ENCODE measurements at regions not wholly inside any gene's neighbourhood (a gene's known extent, or its start where the extent isn't known, plus 50 kb on each side); places are given as distances from the start of the nearest gene placed in this dataset.

DNA sequence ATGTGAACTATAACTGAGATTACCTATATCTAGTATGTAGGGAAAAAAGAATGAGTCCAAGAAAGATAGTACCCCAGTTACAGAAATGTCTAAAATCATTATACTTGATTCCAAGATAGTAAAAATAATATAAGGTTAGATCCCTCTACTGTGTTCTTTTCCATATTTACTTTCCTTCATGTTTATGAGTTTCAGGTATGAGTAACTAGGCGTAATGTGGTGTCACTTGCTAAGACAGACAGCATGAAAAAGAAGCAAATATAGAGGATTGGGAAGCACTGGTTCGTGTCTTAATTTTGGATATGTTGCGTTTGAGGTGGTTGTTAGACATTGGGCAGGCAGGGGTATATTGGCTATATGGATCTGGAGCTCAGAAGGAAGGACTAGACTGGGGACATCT is 168.1 kb upstream of the PFN2 start:
- intact Hi-C loops (cut with micrococcal nuclease), result no loop called here
- peaks cover 12% of the 10 kb centered on the region for H3K27me3 Mint-ChIP-seq (ENCODE audit: insufficient read depth, unreplicated experiment)
- no peak for DNase-seq (ENCODE audit: unreplicated experiment)
- CTCF ChIA-PET, result interaction anchor here (0.8 to 1.4 kb wide), 3 partner anchors 9 to 47 kb away, joined by 3 to 4 read pairs (median 3); no protein-coding TSS in a partner anchor
- H3K4me3 Mint-ChIP-seq (ENCODE audit: unreplicated experiment), result no peak overlapping the region
- no peak overlapping the region for H3K27ac Mint-ChIP-seq (ENCODE audit: low read depth, unreplicated experiment)
- H3K4me1 Mint-ChIP-seq (ENCODE audit: insufficient read depth, unreplicated experiment), result no peaks in the 10 kb centered on the region
- TF ChIP-seq, protein P1, sequence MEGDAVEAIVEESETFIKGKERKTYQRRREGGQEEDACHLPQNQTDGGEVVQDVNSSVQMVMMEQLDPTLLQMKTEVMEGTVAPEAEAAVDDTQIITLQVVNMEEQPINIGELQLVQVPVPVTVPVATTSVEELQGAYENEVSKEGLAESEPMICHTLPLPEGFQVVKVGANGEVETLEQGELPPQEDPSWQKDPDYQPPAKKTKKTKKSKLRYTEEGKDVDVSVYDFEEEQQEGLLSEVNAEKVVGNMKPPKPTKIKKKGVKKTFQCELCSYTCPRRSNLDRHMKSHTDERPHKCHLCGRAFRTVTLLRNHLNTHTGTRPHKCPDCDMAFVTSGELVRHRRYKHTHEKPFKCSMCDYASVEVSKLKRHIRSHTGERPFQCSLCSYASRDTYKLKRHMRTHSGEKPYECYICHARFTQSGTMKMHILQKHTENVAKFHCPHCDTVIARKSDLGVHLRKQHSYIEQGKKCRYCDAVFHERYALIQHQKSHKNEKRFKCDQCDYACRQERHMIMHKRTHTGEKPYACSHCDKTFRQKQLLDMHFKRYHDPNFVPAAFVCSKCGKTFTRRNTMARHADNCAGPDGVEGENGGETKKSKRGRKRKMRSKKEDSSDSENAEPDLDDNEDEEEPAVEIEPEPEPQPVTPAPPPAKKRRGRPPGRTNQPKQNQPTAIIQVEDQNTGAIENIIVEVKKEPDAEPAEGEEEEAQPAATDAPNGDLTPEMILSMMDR (IDR thresholded peaks at IDR 0.05; ENCODE audit: unreplicated experiment), result no peak
- H3K36me3 Mint-ChIP-seq (ENCODE audit: insufficient read depth, unreplicated experiment), result no peaks in the 10 kb centered on the region
- no TSS peak for BruUV-seq (replicated peaks)
- POLR2A ChIA-PET, result no interaction called here
- H3K9me3 Mint-ChIP-seq (ENCODE audit: unreplicated experiment), result no peaks in the 10 kb centered on the region

DNA sequence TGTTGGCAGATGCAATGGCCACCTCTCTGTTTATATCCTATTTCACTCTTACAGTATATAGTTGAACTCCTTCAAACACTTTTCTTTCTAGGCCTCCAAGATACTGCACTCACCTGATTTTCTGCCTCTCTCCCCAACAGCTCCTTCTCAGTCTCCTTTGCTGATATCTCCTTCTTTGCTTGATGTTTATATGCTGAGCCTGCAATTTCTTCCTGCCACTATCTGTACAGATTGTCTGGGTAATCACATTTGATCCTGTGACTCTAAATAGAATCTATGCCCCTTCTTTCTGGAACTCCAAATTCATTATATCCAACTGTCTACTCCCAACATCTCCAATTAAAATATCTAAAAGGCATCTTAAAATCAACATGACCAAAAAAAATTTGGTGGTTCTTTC is 165.5 kb upstream of the PFN2 start:
- Mint-ChIP-seq H3K36me3 (ENCODE audit: insufficient read depth, unreplicated experiment) (no peaks in the 10 kb centered on the region), H3K4me3 (ENCODE audit: unreplicated experiment) (no peak overlapping the region), H3K27ac (ENCODE audit: low read depth, unreplicated experiment) (no peak overlapping the region), H3K4me1 (ENCODE audit: insufficient read depth, unreplicated experiment) (no peaks in the 10 kb centered on the region), H3K9me3 (ENCODE audit: unreplicated experiment) (no peaks in the 10 kb centered on the region), H3K27me3 (ENCODE audit: insufficient read depth, unreplicated experiment) (peaks cover 12% of the 10 kb centered on the region)
- TF ChIP-seq, protein P1 (IDR thresholded peaks at IDR 0.05; ENCODE audit: unreplicated experiment), result no peak
- DNase-seq (ENCODE audit: unreplicated experiment), result no peak
- ChIA-PET CTCF (no interaction called here), POLR2A (no interaction called here)
- intact Hi-C loops (cut with micrococcal nuclease), result no loop called here
- BruUV-seq (replicated peaks), result no TSS peak

DNA sequence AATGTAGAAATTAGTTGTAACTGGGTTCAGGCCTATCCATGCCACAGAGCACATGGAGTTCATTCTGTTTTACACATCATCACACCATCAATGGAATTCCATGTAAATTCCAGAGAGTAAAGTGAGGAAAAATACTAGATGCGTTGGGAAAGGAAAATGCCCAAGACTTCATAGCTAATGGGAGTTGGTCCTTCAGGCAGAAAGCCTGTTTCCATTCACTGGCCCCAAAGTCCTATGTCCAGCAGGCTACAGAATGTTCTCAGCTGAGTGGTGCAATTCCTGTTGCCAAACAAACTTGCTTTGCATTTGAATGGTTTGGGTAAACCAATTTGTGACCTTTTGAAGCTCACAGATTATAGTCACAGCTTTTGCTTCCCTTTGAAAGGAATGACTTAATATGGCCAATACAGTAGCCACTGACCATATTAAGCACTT is 164.6 kb upstream of the PFN2 start:
- Mint-ChIP-seq H3K4me3 (ENCODE audit: unreplicated experiment) (no peak overlapping the region), H3K36me3 (ENCODE audit: insufficient read depth, unreplicated experiment) (no peaks in the 10 kb centered on the region), H3K4me1 (ENCODE audit: insufficient read depth, unreplicated experiment) (no peaks in the 10 kb centered on the region), H3K9me3 (ENCODE audit: unreplicated experiment) (no peaks in the 10 kb centered on the region), H3K27me3 (ENCODE audit: insufficient read depth, unreplicated experiment) (peaks cover 12% of the 10 kb centered on the region), H3K27ac (ENCODE audit: low read depth, unreplicated experiment) (no peak overlapping the region)
- TF ChIP-seq, protein P1 (IDR thresholded peaks at IDR 0.05; ENCODE audit: unreplicated experiment), result no peak
- no TSS peak for BruUV-seq (replicated peaks)
- intact Hi-C loops (cut with micrococcal nuclease), result no loop called here
- CTCF ChIA-PET, result no interaction called here
- POLR2A ChIA-PET, result no interaction called here
- DNase-seq (ENCODE audit: unreplicated experiment), result no peak

DNA sequence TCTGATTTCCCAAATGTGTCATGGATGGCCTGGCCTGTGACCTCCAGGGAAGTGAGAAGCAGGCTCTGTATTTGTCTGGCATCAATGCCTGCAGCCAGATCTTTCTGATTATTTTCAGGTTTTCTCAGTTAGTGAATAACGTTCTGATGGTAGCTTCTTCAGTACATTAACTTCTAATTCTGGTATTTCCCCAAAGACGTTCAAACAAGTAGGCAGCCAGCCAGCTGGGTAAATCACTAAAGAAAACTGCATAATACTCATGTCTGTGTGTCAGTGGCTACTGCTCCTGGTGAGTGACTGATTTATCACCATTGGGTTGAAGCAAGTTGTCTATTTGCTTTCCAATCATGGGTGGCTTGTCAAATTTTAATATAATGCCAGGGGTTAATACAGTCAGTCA is 162.6 kb upstream of the PFN2 start:
- Mint-ChIP-seq H3K27ac (ENCODE audit: low read depth, unreplicated experiment) (no peak overlapping the region), H3K4me3 (ENCODE audit: unreplicated experiment) (no peak overlapping the region), H3K36me3 (ENCODE audit: insufficient read depth, unreplicated experiment) (no peaks in the 10 kb centered on the region), H3K4me1 (ENCODE audit: insufficient read depth, unreplicated experiment) (no peaks in the 10 kb centered on the region), H3K9me3 (ENCODE audit: unreplicated experiment) (no peaks in the 10 kb centered on the region), H3K27me3 (ENCODE audit: insufficient read depth, unreplicated experiment) (peaks cover 12% of the 10 kb centered on the region)
- DNase-seq (ENCODE audit: unreplicated experiment), result no peak
- intact Hi-C loops (cut with micrococcal nuclease), result no loop called here
- TF ChIP-seq, protein P1 (IDR thresholded peaks at IDR 0.05; ENCODE audit: unreplicated experiment), result no peak
- ChIA-PET CTCF (no interaction called here), POLR2A (no interaction called here)
- no TSS peak for BruUV-seq (replicated peaks)
